HG03469 (cell line): ENCODE measurements at regions not wholly inside any gene's neighbourhood (a gene's known extent, or its start where the extent isn't known, plus 50 kb on each side); places are given as distances from the start of the nearest gene placed in this dataset.

Experiments
- ATAC-seq: cut with Tn5 transposase; IDR thresholded peaks from one replicate; pipeline ENCODE4 v1.9.1; 2021; ENCODE audit warnings: mild to moderate bottlenecking, moderate library complexity, moderate number of reproducible peaks; ENCODE audit not compliant: unreplicated experiment

DNA sequence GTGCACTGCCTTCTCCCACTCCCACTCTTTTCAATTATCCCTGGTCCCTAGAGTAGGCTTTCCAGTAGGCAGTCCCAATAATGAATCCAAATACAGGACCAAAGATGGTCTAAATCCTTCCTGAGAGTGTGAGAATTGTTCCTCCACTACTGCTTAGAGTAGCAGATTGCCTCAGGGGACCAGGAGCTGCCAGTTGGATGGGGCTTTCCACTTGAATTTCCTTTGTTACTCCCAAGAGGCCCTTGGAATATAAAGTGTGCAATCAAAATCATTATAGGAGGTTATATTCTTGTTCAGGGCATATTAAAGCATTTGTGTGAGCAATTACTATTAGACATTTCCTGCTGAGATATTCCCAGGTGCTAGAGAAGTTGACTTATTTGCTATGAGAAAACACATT is 156.6 kb upstream of the TLL1 start:
- no peak for ATAC-seq

DNA sequence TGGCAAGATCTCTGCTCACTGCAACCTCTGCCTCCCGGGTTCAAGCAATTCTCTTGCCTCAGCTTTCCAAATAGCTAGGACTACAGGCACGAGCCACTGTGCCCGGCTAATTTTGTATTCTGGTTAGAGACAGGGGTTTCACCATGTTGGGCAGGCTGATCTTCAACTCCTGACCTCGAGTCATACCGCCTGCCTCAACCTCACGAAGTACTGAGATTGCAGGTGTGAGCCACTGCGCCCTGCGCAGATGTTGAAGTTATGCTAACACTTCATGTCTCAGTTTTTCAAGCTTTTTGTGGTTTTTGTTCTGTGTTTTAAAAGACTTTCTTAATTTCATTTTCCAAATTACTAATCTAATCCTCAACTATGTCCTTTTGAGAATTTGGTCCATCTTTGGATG is 154.4 kb upstream of the TLL1 start:
- ATAC-seq: no peak

DNA sequence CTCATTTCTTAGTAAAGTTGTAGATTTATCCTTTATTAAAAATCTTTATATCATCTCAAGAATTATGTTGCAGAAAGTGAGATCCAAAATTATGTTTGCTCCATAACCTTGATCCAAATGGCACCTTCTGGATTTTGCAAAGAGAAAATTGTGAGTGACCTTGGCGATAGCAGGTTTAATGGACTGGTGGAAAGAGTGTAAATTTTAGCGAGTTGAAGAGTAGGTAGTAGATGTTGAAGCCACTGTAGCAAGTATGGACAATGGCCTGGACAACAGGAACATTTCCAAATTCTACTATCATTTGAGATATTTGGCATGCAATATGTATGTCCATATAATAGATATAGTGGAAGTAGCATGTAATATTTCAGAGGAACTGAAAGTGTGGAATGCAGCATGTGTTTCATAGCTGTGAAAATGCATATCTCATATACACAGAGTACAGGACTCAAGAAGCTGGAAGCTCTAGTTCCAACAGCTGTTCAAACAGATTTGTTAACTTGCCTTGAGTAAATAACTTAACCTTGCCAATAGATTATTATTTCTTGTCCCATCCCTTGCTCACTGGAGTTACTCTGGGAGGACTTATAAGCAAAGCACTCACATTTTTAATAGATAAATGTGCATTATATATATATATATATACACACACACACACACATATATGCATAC is 152.5 kb upstream of the TLL1 start:
- no peak for ATAC-seq

DNA sequence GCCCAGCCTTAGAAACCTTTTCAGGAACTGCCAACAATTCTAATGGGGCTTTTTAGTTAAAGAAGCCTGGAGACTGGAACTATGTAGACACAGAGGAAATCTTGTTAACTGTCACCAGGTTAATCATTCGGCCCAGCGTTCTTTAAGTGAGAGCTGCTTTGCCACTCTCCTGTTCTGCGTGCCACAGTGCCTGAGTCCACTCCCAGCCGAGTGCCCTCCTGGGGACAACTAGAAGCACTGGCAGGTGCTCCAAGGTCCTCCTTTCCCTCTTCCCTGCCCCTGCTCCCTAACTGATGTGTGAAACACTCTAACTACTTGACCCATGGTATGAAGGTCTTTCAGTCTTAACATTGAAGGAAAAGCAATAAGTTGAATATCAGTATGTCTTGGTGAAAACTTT is 151.2 kb upstream of the TLL1 start:
- no peak for ATAC-seq

DNA sequence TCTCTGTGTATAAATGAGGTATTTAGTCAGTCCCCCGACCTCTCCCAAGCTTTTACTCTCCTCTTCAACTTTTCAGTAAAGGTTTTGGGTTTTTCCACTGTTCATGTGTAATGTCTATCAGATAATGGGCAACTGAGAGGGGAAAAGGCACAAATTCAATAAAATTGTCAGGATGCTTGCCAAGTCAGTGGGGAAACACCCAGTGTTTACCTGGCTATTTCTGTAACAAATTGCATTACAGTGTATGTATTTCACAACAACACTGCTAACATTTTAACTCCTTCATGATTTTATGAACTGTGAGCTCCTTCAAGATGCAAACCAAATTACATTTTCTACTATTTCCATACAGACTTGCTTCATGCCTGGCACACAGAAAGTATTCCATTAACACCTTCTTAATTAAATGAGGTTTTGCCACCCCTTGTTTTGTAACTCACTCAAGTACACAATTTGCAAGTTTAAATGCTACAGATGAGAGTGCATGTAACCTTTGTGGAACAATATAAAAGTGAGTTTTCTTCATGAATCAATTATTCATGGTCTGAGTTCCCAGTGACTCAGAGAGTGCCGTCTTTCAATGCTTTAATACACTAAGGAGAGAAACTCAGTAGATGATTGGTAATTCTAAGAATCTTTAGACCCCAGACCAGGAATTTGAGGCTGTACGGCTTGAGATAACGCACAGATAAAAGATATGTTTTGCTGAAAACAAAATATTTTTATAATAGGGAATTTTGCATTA is 149.8 kb upstream of the TLL1 start:
- ATAC-seq: no peak

DNA sequence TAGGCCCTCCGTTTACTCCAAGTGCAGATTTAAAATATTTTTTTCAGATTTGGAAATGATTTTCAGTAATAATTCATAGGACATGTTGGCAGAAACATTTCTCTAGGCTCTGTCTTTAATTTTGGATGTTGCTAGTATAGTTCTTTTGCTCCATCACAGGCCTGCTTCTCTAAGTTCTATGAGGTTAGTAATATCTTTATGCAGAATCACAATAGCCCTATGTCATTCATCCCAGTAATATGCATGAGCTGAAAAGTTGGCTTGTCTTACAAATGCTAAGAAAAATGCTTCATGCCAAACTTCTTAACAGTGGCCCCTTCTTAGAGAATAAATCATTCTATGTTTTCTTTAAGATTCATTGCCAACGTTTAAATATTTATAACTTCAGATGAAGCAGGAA is 148.3 kb upstream of the TLL1 start:
- ATAC-seq: no peak

DNA sequence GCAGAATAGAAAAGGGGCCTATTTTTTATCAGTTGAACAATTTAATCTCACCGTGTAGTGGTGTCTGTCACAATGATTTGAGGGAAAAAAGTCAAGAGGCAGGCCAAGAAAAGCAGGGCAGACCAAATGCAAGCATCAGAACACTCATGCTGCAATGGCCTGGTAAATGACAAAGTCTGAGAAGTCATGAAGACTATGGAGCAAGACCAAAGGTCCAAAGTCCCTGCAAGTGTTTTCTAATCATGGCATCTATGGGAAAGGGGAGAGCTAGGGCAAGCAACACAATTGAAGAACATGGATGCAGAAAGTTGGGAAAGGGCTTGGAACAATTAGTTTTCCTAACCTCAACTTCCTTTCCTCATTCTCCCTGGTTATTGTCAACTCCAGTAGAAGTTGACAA is 147.7 kb upstream of the TLL1 start:
- ATAC-seq: no peak

DNA sequence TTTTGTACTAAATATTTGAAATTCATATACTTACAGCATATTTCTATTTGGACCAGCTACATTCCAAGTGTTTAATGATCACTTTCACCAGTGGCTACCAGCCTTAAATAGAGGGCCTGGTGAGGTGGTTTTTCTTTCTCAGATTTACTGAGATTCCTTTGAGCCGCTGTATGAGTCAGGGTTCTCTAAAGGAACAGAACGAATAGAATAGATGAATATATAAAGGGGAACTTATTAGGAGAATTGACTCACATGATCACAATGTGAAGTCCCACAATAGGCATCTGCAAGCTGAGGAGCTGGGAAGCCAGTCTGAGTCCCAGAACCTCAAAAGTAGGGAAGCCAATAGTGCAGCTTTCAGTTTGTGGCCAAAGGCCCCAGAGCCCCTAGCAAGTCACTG is 146.2 kb upstream of the TLL1 start:
- no peak for ATAC-seq

DNA sequence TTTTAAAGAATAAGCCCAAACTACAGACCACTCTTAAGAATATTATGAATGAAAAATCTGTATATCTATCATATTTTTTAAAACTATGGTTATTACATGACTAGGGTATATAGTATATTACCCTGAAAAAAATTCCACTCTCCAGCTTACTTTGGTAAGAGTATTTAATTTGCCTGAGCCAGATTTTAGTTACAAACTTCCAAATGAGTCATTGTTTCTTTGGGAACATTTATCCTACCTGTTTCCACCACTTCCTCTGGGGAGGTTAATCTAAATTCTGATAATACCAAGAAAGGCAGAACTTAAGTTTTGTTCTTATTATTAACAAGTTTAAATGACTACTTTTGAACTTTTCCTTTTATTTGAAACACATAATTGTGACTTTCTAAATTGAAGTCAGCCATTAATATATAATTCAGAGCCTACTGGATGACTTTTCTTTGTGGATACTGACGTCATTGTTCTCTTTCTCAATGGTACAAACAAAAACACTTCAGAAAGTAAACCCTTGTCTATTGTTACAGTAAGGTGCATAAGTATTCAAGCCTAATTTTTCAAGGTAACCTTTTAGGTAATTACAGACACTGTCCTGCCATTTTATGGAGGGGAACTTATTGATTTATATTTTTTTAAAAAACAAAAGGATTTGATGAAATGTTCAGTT is 135.6 kb upstream of the TLL1 start:
- ATAC-seq: no peak

DNA sequence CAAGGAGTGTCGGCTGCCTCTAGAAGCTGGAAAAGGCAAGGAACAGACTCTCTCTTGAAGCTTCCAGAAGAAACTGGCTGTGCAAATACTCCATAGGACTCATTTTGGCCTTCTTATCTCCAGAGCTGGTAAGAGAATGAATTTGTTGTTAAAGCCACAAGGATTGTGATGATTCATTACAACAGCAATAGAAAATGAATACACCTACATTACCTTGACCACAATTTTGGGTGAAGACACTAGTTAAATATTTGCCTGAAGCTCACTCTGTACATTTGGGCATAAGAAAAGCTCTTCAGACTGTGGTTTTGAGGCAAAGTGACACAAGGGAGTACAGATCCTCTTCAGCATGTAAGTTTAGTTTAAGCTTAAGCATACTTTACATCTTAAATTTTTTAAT is 134.5 kb upstream of the TLL1 start:
- ATAC-seq: peak; percentile 83

DNA sequence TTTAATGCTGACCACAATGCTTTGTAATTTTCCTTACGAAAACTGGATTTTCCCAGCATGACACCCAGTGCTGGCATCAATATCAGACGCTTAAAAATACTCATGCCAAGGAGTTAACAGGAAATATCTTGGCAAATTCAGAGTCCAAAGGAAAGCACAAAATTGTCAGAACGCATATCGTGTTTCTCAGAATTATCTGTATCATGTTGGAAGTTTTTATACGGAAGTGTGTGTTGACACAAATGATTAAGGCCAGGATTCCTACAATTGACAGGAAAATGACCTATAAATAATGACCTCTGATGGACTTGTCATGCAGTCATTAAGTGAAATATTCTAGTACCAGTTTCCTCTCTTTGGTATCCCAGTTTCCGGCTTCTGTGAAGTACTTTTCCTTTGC is 132.1 kb upstream of the TLL1 start:
- ATAC-seq: no peak

DNA sequence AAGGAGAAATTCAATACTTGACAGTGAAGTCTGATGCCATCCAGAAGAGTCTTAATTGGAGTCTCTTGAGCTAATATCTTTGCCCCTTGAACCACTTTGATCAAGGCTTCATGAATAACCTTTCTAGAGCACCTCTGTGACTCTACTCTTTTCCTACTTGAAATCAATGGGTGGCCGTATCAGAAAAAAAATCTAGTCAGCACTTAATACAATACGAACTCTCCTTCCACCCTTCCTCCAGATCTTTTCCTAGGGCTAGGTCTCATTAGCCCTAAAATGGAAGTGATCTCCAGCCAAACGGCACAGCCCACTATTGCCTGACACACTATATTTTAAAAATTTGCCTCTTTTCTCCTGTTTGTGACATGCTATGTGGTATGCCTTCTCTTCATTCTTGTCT is 129.6 kb upstream of the TLL1 start:
- ATAC-seq: no peak

DNA sequence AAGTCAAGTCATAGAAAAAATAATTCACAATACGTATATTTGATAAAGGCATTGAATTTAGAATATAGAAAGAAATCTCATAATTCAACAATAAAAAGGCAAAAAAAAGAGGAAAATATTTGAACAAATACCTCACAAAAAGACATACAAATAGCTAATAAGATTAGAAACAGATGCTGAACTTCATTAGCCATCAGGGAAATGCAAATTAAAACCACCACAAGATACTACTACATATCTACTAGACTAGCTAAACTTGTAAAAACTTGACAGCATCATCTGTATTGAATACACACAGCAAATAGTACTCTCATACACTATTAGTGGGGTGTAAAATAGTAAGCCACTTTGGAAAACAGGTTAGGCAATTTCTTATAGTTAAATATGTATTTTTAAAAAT is 128.7 kb upstream of the TLL1 start:
- ATAC-seq: no peak

DNA sequence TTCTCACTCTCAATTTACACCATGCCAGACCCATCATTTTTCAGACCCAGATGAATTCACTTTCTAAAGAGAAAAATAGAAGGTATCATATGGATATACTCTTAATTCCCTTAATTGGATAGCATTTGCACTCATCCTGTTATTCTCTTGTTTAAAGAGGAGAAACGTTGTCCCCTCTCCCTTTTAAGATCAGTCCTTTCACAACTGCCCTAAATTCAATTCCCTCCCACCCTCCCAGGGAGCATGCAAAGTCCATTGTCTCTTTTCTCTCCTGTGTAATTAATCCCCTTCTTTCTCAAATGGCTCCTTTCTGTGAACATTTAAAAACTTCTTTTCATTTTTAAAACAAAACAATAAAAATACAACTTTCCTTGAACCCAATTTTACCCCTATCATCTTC is 124.7 kb upstream of the TLL1 start:
- ATAC-seq: no peak

DNA sequence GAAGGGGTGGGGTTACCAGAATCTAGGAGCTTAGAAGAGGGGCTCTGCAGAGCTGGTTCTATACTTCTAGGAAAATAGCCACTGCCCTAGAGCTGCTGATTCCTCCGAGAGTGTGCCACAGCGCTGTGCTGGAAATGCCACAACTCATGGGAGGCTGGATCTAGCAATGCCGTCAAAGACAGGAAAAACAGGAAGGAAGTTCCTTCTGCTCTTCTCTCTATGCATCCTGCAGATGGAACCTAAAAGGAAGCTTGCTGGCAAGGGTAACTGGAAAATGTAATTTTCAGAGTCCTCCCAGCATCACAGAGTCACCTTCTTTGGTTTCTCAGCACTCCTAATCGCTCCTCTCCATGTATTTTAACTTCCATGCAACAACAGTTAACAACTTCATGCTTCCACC is 121.2 kb upstream of the TLL1 start:
- no peak for ATAC-seq

DNA sequence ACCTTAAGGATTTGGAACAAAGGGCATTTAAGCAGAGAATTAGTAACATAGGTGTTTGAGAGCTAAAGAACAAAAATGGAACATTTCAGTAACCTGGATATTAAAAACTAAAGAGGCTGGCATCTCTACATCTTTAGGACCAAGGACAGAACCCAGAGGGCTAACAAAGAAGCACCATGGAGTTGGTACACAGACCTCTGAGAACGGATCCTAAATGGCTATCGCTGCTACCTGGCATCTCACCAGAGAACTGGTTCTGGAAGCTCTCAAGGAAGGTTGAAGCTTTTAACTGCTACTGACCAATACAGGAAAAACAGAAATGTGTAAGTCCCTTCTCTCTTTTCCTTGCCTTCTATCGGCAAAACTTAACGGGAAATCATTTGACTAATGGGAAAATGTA is 118.4 kb upstream of the TLL1 start:
- ATAC-seq: no peak

DNA sequence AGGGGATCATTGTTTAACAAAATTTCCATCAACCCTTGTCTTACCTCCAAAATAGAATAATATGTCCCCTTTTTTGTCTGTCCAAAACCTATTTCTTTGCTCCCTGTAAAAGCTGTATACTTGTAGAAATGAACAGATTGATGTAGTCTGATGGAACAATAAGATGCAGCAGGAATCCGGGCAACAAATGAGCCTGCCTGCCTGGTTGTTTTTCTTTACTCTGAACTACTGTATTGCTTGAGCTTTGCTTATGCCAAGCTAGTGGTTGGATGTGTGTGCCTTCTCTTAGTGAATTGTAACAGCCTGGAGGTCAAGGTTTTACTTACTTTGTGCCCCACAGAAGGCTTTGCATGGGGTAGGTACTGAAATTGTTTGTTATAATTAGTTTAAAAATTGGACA is 116.2 kb upstream of the TLL1 start:
- ATAC-seq: no peak

DNA sequence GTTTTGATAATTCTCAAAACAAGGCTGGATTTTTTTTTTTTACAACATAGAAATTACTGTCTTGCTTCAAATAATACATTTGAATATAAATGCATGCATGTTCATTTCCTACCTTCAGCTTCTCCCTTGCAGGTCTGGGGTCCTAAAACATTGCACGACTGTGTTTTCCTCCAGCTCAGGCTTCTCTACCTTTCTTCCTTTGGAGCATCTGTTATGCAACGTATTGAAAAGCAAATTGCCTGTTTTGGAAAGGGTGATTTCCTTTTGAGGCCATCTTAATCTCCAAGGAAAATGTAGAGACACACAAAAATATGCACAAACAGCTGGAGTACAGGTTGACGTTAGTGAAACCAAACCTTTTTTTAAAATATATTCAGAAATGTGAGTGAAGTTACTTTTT is 115.6 kb upstream of the TLL1 start:
- ATAC-seq: no peak

DNA sequence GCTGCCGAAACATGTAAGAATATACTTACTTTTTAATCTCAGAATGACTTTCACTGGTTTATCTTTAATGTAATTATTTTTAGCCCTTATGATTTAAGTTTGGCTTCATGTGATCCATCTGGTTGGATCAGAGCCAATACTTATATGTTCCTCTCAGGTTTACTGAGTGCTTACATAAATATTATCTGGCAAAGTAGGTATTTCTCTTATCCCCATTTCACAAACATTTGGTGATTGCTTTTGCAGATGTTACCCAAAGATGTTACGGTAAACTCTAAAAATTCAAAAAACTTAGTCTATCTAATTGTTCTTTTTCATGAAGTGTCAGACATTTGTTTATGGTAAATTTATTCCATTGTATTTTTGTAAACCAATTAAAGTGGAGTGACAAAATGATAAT is 115.0 kb upstream of the TLL1 start:
- no peak for ATAC-seq

DNA sequence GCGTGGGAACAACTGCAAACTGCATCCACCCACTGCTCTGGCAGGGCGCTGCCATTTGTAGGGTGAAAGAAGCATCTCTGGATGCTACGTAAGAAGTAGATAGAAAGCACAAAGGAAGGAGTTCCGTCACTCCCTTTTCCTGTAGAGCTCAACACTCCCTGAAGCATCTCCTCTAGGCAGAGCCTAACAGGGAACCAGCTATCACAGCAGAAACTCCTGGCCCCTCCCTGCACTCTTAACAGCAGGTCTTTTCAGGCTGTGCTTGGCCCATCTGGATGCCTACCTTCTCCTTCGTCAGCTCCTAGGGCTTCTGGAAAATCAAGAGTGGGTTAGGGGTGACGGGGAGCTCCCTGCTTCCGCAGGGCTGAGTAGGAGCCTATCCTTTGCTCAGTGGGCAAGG is 112.9 kb upstream of the TLL1 start:
- no peak for ATAC-seq

DNA sequence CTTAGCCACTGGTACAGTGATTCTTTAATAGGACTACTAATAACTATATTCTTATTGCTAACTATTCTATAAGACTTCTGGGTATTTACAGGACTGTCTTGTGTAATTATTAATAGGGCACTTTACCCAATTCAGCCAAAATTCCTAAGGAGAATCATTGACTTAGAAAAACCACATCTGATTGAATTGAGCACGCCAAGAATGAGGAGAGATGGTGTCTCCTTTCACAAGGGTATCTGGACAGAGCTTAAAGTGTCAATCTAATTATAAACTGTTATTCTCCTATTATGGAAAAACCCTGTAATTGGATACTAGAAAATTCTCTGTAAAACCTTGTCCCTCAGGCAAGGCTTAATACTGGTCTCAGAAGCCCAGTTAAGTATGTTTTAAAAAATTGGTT is 111.1 kb upstream of the TLL1 start:
- no peak for ATAC-seq

DNA sequence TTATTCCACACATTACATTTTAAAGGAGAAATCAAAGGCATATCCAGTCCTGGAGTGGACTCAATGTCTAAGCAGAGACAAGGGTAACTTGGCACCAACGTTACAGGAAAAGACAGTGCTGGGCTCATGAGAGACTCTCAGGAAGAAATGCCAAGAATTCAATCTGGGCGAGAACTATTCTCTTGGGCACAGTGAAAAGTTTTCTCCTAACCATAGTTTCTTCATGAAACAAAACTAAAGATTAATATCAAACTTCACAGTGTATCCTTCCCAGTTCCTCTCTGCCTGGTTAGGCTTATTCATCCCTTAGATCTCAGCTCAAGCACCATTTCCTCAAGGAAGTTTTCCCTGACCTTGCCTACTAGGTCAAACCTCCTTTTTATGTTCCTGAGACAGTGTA is 109.4 kb upstream of the TLL1 start:
- no peak for ATAC-seq
